DOHH2 (cell line): ENCODE measurements at regions not wholly inside any gene's neighbourhood (a gene's known extent, or its start where the extent isn't known, plus 50 kb on each side); places are given as distances from the start of the nearest gene placed in this dataset.
"Not testable (repeated sequence)": the region's sequence is repeated elsewhere in the genome, so short reads cannot be mapped to it uniquely, and the experiment has no call there.

Experiments used
- H3F3A ChIP-seq: fragments of 200-600 bp; sonication (generic), shearing (Covaris generic); 2 replicates; pipeline ENCODE4 v1.6.0; 2016; ENCODE audit warnings: antibody characterized with exemption, mild to moderate bottlenecking; ENCODE audit not compliant: control insufficient read depth, insufficient read depth
- H3K27ac ChIP-seq: fragments of 200-600 bp; sonication (generic); 2 replicates; pipeline ENCODE4 v1.5.1; 2014; ENCODE audit warnings: low read depth, mild to moderate bottlenecking, low read length, moderate library complexity
- H3K27me3 ChIP-seq: fragments of 200-600 bp; sonication (generic); 2 replicates; pipeline ENCODE4 v1.6.1; 2014; ENCODE audit warnings: mild to moderate bottlenecking, low read length, mixed read lengths; ENCODE audit not compliant: control insufficient read depth
- H3K36me3 ChIP-seq: fragments of 200-600 bp; sonication (generic); 2 replicates; pipeline ENCODE4 v1.6.1; 2014; ENCODE audit warnings: mild to moderate bottlenecking, low read length, moderate library complexity, mixed read lengths; ENCODE audit not compliant: control insufficient read depth
- H3K4me1 ChIP-seq: fragments of 200-600 bp; sonication (generic); 2 replicates; pipeline ENCODE4 v1.6.1; 2014; ENCODE audit warnings: mild to moderate bottlenecking, low read length, mixed read lengths; ENCODE audit not compliant: control insufficient read depth
- H3K4me2 ChIP-seq: fragments of 200-600 bp; sonication (generic); 2 replicates; pipeline ENCODE4 v1.6.0; 2014; ENCODE audit warnings: mild to moderate bottlenecking, low read length, moderate library complexity
- H3K4me3 ChIP-seq: fragments of 200-600 bp; sonication (generic); 2 replicates; pipeline ENCODE4 v1.5.1; 2014; ENCODE audit warnings: mild to moderate bottlenecking, low read length, mixed read lengths
- H3K79me2 ChIP-seq: fragments of 200-600 bp; sonication (generic); 2 replicates; pipeline ENCODE4 v1.6.1; 2014; ENCODE audit warnings: mild to moderate bottlenecking, low read length, mixed read lengths; ENCODE audit not compliant: control insufficient read depth
- H3K9me2 ChIP-seq: fragments of 200-600 bp; sonication (generic); replicated peaks from 2 replicates; pipeline ENCODE4 v1.6.1; 2014; ENCODE audit warnings: mild to moderate bottlenecking, low read length, mixed read lengths; ENCODE audit not compliant: control insufficient read depth
- H3K9me3 ChIP-seq: fragments of 200-600 bp; sonication (generic); 2 replicates; pipeline ENCODE4 v1.6.1; 2014; ENCODE audit warnings: antibody characterized with exemption, low read length, mixed read lengths; ENCODE audit not compliant: control insufficient read depth, insufficient read depth
- H4K20me1 ChIP-seq: fragments of 200-600 bp; sonication (generic); 2 replicates; pipeline ENCODE4 v1.6.0; 2014; ENCODE audit warnings: low read depth, mild to moderate bottlenecking, antibody characterized with exemption, low read length, moderate library complexity; ENCODE audit not compliant: control insufficient read depth, insufficient read depth
- CTCF ChIP-seq: fragments of 200-600 bp; sonication (generic); IDR thresholded peaks from one replicate; pipeline ENCODE4 v1.5.1; 2014; ENCODE audit warnings: antibody characterized with exemption, mild to moderate bottlenecking, low read depth, low read length; ENCODE audit not compliant: poor library complexity, severe bottlenecking
- EZH2phosphoT487 ChIP-seq: fragments of 200-600 bp; sonication (generic); IDR thresholded peaks from 2 replicates; pipeline ENCODE4 v1.6.1; 2017; ENCODE audit warnings: borderline replicate concordance, mild to moderate bottlenecking, antibody characterized with exemption, low read length, moderate library complexity, mixed read lengths

- no peak for TF ChIP-seq EZH2phosphoT487
- no peak for TF ChIP-seq CTCF
- no peaks in the 10 kb centered on the region for H3K9me3 ChIP-seq
- no peak overlapping the region for H3K4me3 ChIP-seq
- no peak overlapping the region for H3K4me2 ChIP-seq
- H3K27me3 ChIP-seq, result no peaks in the 10 kb centered on the region
- peaks cover 13% of the 10 kb centered on the region for H3K4me1 ChIP-seq
- no peaks in the 10 kb centered on the region for H3K9me2 ChIP-seq
- no peaks in the 10 kb centered on the region for H4K20me1 ChIP-seq
- H3F3A ChIP-seq, result no peaks in the 10 kb centered on the region
- no peak overlapping the region for H3K27ac ChIP-seq
- no peaks in the 10 kb centered on the region for H3K36me3 ChIP-seq
- H3K79me2 ChIP-seq, result no peaks in the 10 kb centered on the region
Observed at GRCh38 chr7:17044861-17045260, 163.1 kb upstream of the AGR3 start.

- Histone ChIP-seq H3K4me3 (no peak overlapping the region), H3K79me2 (no peaks in the 10 kb centered on the region), H3K4me2 (no peak overlapping the region), H4K20me1 (no peaks in the 10 kb centered on the region), H3K4me1 (peaks cover 6% of the 10 kb centered on the region), H3K9me2 (no peaks in the 10 kb centered on the region), H3K9me3 (no peaks in the 10 kb centered on the region), H3F3A (no peaks in the 10 kb centered on the region), H3K27ac (no peak overlapping the region), H3K36me3 (no peaks in the 10 kb centered on the region), H3K27me3 (no peaks in the 10 kb centered on the region)
- TF ChIP-seq EZH2phosphoT487 (no peak), CTCF (no peak)
Observed at GRCh38 chr7:17046259-17046658, 164.5 kb upstream of the AGR3 start.

GRCh38 chr7:17046666-17047065 lies 164.9 kb upstream of the AGR3 start:
- no peaks in the 10 kb centered on the region for H4K20me1 ChIP-seq
- H3K27me3 ChIP-seq, result no peaks in the 10 kb centered on the region
- no peaks in the 10 kb centered on the region for H3K79me2 ChIP-seq
- H3K4me3 ChIP-seq, result no peak overlapping the region
- no peak overlapping the region for H3K27ac ChIP-seq
- H3F3A ChIP-seq, result no peaks in the 10 kb centered on the region
- H3K4me1 ChIP-seq, result peaks cover 2% of the 10 kb centered on the region
- H3K9me2 ChIP-seq, result no peaks in the 10 kb centered on the region
- H3K4me2 ChIP-seq, result no peak overlapping the region
- TF ChIP-seq EZH2phosphoT487, result no peak
- TF ChIP-seq CTCF, result no peak
- H3K9me3 ChIP-seq, result no peaks in the 10 kb centered on the region
- no peaks in the 10 kb centered on the region for H3K36me3 ChIP-seq

DNA sequence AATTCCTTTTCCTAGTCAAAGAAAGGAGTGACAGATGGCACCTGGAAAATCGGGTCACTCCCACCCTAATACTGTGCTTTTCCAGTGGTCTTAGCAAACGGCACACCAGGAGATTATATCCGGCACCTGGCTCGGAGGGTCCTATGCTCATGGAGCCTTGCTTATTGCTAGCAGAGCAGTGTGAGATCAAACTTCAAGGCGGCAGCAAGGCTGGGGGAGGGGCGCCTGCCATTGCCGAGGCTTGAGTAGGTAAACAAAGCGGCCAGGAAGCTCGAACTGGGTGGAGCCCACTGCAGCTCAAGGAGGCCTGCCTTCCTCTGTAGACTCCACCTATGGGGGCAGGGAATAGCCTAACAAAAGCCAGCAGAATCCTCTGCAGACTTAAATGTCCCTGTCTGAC lies 171.4 kb upstream of the AGR3 start:
- not testable (repeated sequence) for H3K4me2 ChIP-seq, H3K79me2 ChIP-seq, H3K9me2 ChIP-seq, H3K4me3 ChIP-seq, H4K20me1 ChIP-seq, H3K27ac ChIP-seq, H3K27me3 ChIP-seq, H3K9me3 ChIP-seq, H3F3A ChIP-seq, H3K4me1 ChIP-seq, H3K36me3 ChIP-seq
